H1 (cell line): ENCODE measurements at regions not wholly inside any gene's neighbourhood (a gene's known extent, or its start where the extent isn't known, plus 50 kb on each side); places are given as distances from the start of the nearest gene placed in this dataset.

Source experiments
- CTCF ChIA-PET: fragments of 300-600 bp; sonication (Branson Sonifier 250); formaldehyde crosslinking; loops from one replicate; lab custom pipeline; 2021; ENCODE audit not compliant: partially characterized antibody; lab: Charles Lee
- POLR2A ChIA-PET: fragments of 300-600 bp; sonication (Branson Sonifier 250); formaldehyde crosslinking; loops from one replicate; lab custom pipeline; 2021; ENCODE audit warnings: inconsistent platforms; ENCODE audit not compliant: partially characterized antibody; lab: Charles Lee
- DNase-seq, 2 experiments: peaks; one replicate each; pipeline versions ENCODE4 v3.0.0 to v3.0.0-alpha.2; 2010 to 2022; ENCODE audit warnings: low spot score in 2 of 2, low read depth in 1 of 2, mixed read lengths in 1 of 2
- FAIRE-seq: peaks from 2 replicates; lab custom pipeline; 2011; peaks lifted over from hg19 to GRCh38; lab: Jason Lieb, UNC
- H2AFZ ChIP-seq: 2 replicates; pipeline ENCODE4 v1.8.1; 2012; ENCODE audit warnings: low read length, inconsistent platforms
- H2AK5ac ChIP-seq: 2 replicates; pipeline ENCODE4 v1.6.1; 2013; ENCODE audit warnings: low read depth, low read length
- H2BK120ac ChIP-seq: replicated peaks from 2 replicates; pipeline ENCODE3; 2013; ENCODE audit warnings: low read depth, low read length, inconsistent platforms
- H2BK12ac ChIP-seq: 2 replicates; pipeline ENCODE4 v1.6.1; 2013; ENCODE audit warnings: low read depth, low read length
- H2BK15ac ChIP-seq: 2 replicates; pipeline ENCODE4 v1.6.1; 2013; ENCODE audit warnings: low read length
- H2BK20ac ChIP-seq: 2 replicates; pipeline ENCODE4 v1.6.1; 2013; ENCODE audit warnings: low read length
- H2BK5ac ChIP-seq: 2 replicates; pipeline ENCODE4 v1.6.1; 2013; ENCODE audit warnings: low read depth, low read length
- H3K14ac ChIP-seq: 2 replicates; pipeline ENCODE4 v1.6.1; 2013; ENCODE audit warnings: inconsistent platforms; ENCODE audit not compliant: insufficient read length
- H3K18ac ChIP-seq: 2 replicates; pipeline ENCODE4 v1.6.1; 2013; ENCODE audit warnings: low read length; ENCODE audit errors: extremely low read depth
- H3K23ac ChIP-seq: 2 replicates; pipeline ENCODE4 v1.6.1; 2013; ENCODE audit warnings: inconsistent platforms; ENCODE audit not compliant: insufficient read length
- H3K23me2 ChIP-seq: 2 replicates; pipeline ENCODE4 v1.6.1; 2013; ENCODE audit warnings: low read depth, low read length
- H3K27ac ChIP-seq: 2 replicates; pipeline ENCODE4 v1.6.1; 2011; ENCODE audit warnings: low read depth, low read length, inconsistent platforms
- H3K27me3 ChIP-seq, 4 experiments: replicated peaks in 1 of 4; 1 replicate in 1 of 4; 2 replicates in 3 of 4; pipeline versions ENCODE4 v1.6.1 to v1.8.1; 2011 to 2013; ENCODE audit warnings: low read length in 3 of 4, mild to moderate bottlenecking in 3 of 4, inconsistent platforms in 2 of 4, mixed read lengths in 2 of 4, moderate library complexity in 1 of 4; ENCODE audit not compliant: control insufficient read depth in 3 of 4, insufficient read depth in 3 of 4; ENCODE audit errors: extremely low read depth in 1 of 4
- H3K36me3 ChIP-seq, 4 experiments: 2 replicates each; pipeline versions ENCODE4 v1.6.1 to v1.8.1; 2011 to 2013; ENCODE audit warnings: mild to moderate bottlenecking in 4 of 4, low read length in 3 of 4, moderate library complexity in 2 of 4, control low read depth in 1 of 4, inconsistent platforms in 1 of 4; ENCODE audit not compliant: insufficient read depth in 4 of 4, control insufficient read depth in 2 of 4
- H3K4ac ChIP-seq: replicated peaks from 2 replicates; pipeline ENCODE3; 2013; ENCODE audit warnings: low read length, low read depth, mixed read lengths, inconsistent platforms; ENCODE audit not compliant: insufficient read length
- H3K4me1 ChIP-seq, 4 experiments: replicated peaks in 1 of 4; 1 replicate in 1 of 4; 2 replicates in 3 of 4; pipeline versions ENCODE4 v1.6.1 to v1.8.1; 2011 to 2013; ENCODE audit warnings: low read length in 3 of 4, inconsistent platforms in 2 of 4, mixed read lengths in 1 of 4; ENCODE audit not compliant: insufficient read depth in 4 of 4, control insufficient read depth in 3 of 4
- H3K4me2 ChIP-seq, 2 experiments: 2 replicates each; pipeline versions ENCODE4 v1.6.1 to v1.8.1; 2011 to 2013; ENCODE audit warnings: low read depth in 2 of 2, low read length in 2 of 2, control low read depth in 1 of 2, inconsistent platforms in 1 of 2, mild to moderate bottlenecking in 1 of 2; ENCODE audit not compliant: insufficient read depth in 1 of 2
- H3K4me3 ChIP-seq, 4 experiments: fragments of 200-600, 300-600 bp in 1 of 4; sonication (generic), shearing (Covaris generic), sonication (Bioruptor Twin) in 1 of 4; 2 replicates each; pipeline versions ENCODE4 v1.5.1 to v1.8.1; 2011 to 2016; ENCODE audit warnings: low read length in 4 of 4, low read depth in 3 of 4, control low read depth in 2 of 4, inconsistent platforms in 2 of 4, mild to moderate bottlenecking in 2 of 4, mixed read lengths in 1 of 4, moderate library complexity in 1 of 4; ENCODE audit not compliant: insufficient read depth in 2 of 4; ENCODE audit errors: extremely low read depth in 1 of 4
- H3K56ac ChIP-seq: replicated peaks from 2 replicates; pipeline ENCODE3; 2013; ENCODE audit warnings: low read depth, mild to moderate bottlenecking, mixed read lengths, low read length, inconsistent platforms; ENCODE audit not compliant: insufficient read length
- H3K79me1 ChIP-seq: 2 replicates; pipeline ENCODE4 v1.6.1; 2013; ENCODE audit warnings: low read depth, low read length, control low read depth
- H3K79me2 ChIP-seq, 2 experiments: 2 replicates each; pipeline versions ENCODE4 v1.6.1 to v1.8.1; 2012 to 2013; ENCODE audit warnings: low read length in 2 of 2, mild to moderate bottlenecking in 2 of 2, inconsistent platforms in 1 of 2; ENCODE audit not compliant: insufficient read depth in 2 of 2, control insufficient read depth in 1 of 2
- H3K9ac ChIP-seq, 4 experiments: replicated peaks in 1 of 4; 1 replicate in 1 of 4; 2 replicates in 3 of 4; pipeline versions ENCODE4 v1.6.1 to v1.8.1; 2011 to 2013; ENCODE audit warnings: low read depth in 3 of 4, low read length in 3 of 4, control low read depth in 2 of 4, mild to moderate bottlenecking in 2 of 4, moderate library complexity in 2 of 4, inconsistent platforms in 1 of 4; ENCODE audit errors: extremely low read depth in 1 of 4
- H3K9me3 ChIP-seq, 2 experiments: 2 replicates each; pipeline versions ENCODE4 v1.6.1 to v1.8.1; 2012 to 2013; ENCODE audit warnings: mild to moderate bottlenecking in 2 of 2, moderate library complexity in 2 of 2, control low read depth in 1 of 2, inconsistent platforms in 1 of 2, low read depth in 1 of 2, low read length in 1 of 2, mixed read lengths in 1 of 2; ENCODE audit not compliant: insufficient read depth in 2 of 2
- H4K20me1 ChIP-seq, 2 experiments: replicated peaks in 1 of 2; 2 replicates each; pipeline versions ENCODE3 to v1.8.1; 2011 to 2013; ENCODE audit warnings: inconsistent platforms in 2 of 2, low read length in 2 of 2, mild to moderate bottlenecking in 1 of 2; ENCODE audit not compliant: insufficient read depth in 2 of 2, control insufficient read depth in 1 of 2
- H4K5ac ChIP-seq: 2 replicates; pipeline ENCODE4 v1.6.1; 2013; ENCODE audit warnings: low read length, low read depth, mixed read lengths, inconsistent platforms; ENCODE audit not compliant: insufficient read length
- H4K8ac ChIP-seq: 2 replicates; pipeline ENCODE4 v1.8.0; 2013; ENCODE audit warnings: mild to moderate bottlenecking, moderate library complexity, low read length, inconsistent platforms; ENCODE audit not compliant: insufficient read depth; ENCODE audit errors: extremely low read depth
- H4K91ac ChIP-seq: replicated peaks from 2 replicates; pipeline ENCODE3; 2013; ENCODE audit warnings: low read length, mixed read lengths, inconsistent platforms; ENCODE audit not compliant: insufficient read length
- BACH1 ChIP-seq: IDR thresholded peaks from 2 replicates; pipeline ENCODE4 v1.6.1; 2012; ENCODE audit warnings: low read length, improper control_type of control experiment
- CBX5 ChIP-seq: fragments of 300-800, 300-1000 bp; sonication (generic); IDR thresholded peaks from 2 replicates; pipeline ENCODE4 v1.7.1; 2016; ENCODE audit warnings: antibody characterized with exemption, low read length, low read depth
- CHD1 ChIP-seq: IDR thresholded peaks from 2 replicates; pipeline ENCODE4 v1.6.1; 2012; ENCODE audit warnings: low read depth, low read length, improper control_type of control experiment
- CHD2 ChIP-seq: IDR thresholded peaks from 2 replicates; pipeline ENCODE4 v1.6.1; 2012; ENCODE audit warnings: low read length, improper control_type of control experiment
- FOSL1 ChIP-seq: IDR thresholded peaks from 2 replicates; pipeline ENCODE4 v1.6.1; 2011; ENCODE audit warnings: mild to moderate bottlenecking, low read depth, low read length, moderate library complexity; ENCODE audit not compliant: insufficient read depth
- GABPA ChIP-seq: IDR thresholded peaks from 2 replicates; pipeline ENCODE4 v1.6.1; 2011; ENCODE audit warnings: mild to moderate bottlenecking, low read length, moderate library complexity, borderline replicate concordance; ENCODE audit not compliant: insufficient read depth
- JUN ChIP-seq: IDR thresholded peaks from 2 replicates; pipeline ENCODE4 v1.6.1; 2011; ENCODE audit warnings: low read depth, mild to moderate bottlenecking, improper control_type of control experiment, low read length
- KDM1A ChIP-seq: fragments of 200-600, 300-600 bp; sonication (generic); IDR thresholded peaks from 2 replicates; pipeline ENCODE4 v1.7.1; 2016; ENCODE audit warnings: mild to moderate bottlenecking, low read length, borderline replicate concordance
- KDM4A ChIP-seq: IDR thresholded peaks from one replicate; pipeline ENCODE4 v1.7.1; 2012; ENCODE audit warnings: low read depth, mild to moderate bottlenecking, moderate library complexity, low read length, inconsistent platforms; ENCODE audit not compliant: severe bottlenecking
- KDM5A ChIP-seq: fragments of 200-600 bp; IDR thresholded peaks from 2 replicates; pipeline ENCODE4 v1.7.1; 2012; ENCODE audit warnings: mild to moderate bottlenecking, low read length, inconsistent platforms, mixed read lengths
- PHF8 ChIP-seq: fragments of 200-600 bp; sonication (generic); conservative IDR thresholded peaks from 2 replicates; pipeline ENCODE4 v1.7.1; 2012; ENCODE audit warnings: low read depth, mild to moderate bottlenecking, inconsistent platforms, low read length, moderate library complexity
- POU5F1 ChIP-seq: IDR thresholded peaks from 2 replicates; pipeline ENCODE4 v1.6.1; 2011; ENCODE audit warnings: low read depth, mild to moderate bottlenecking, low read length, moderate library complexity
- RBBP5 ChIP-seq: IDR thresholded peaks from 2 replicates; pipeline ENCODE4 v1.7.1; 2012; ENCODE audit warnings: low read depth, mild to moderate bottlenecking, inconsistent platforms, low read length, moderate library complexity, borderline replicate concordance
- RXRA ChIP-seq: IDR thresholded peaks from 2 replicates; pipeline ENCODE4 v1.6.1; 2011; ENCODE audit warnings: low read depth, mild to moderate bottlenecking, low read length, moderate library complexity; ENCODE audit not compliant: insufficient read depth
- SIN3A ChIP-seq, 2 experiments: IDR thresholded peaks in 1 of 2; conservative IDR thresholded peaks in 1 of 2; 2 replicates each; pipeline ENCODE4 v1.6.1; 2011 to 2012; ENCODE audit warnings: low read length in 2 of 2, improper control_type of control experiment in 1 of 2, low read depth in 1 of 2, mild to moderate bottlenecking in 1 of 2
- TAF7 ChIP-seq: optimal IDR thresholded peaks from 2 replicates; pipeline ENCODE3; 2011; ENCODE audit warnings: low read depth, mild to moderate bottlenecking, inconsistent platforms, low read length, moderate library complexity, borderline replicate concordance
- WGBS, 2 experiments: shearing (Covaris generic) in 1 of 2; methylation state at CpG; one replicate each; pipeline versions ENCODE4 v1.1.6 to v1.1.7; 2013 to 2015; ENCODE audit warnings: low lambda C conversion rate in 2 of 2, mixed read lengths in 2 of 2, inconsistent platforms in 1 of 2, low coverage in 1 of 2, missing lambda C conversion rate in 1 of 2; ENCODE audit not compliant: insufficient replicate concordance in 2 of 2, insufficient coverage in 1 of 2, insufficient read length in 1 of 2; ENCODE audit errors: extremely low coverage in 1 of 2, missing lambda C conversion rate in 1 of 2; 5-methylcytosine and 5-hydroxymethylcytosine counted together

- no peak overlapping the region for H4K5ac ChIP-seq
- H2AK5ac ChIP-seq: no peak overlapping the region
- no peaks in the 10 kb centered on the region for H3K4me1 ChIP-seq
- no peaks in the 10 kb centered on the region for H3K9me3 ChIP-seq
- H3K14ac ChIP-seq: no peak overlapping the region
- no peak overlapping the region for H3K18ac ChIP-seq
- no peak overlapping the region for H3K4me3 ChIP-seq
- no peak overlapping the region for H3K4me2 ChIP-seq
- H3K36me3 ChIP-seq: no peaks in the 10 kb centered on the region
- H3K79me1 ChIP-seq: no peaks in the 10 kb centered on the region
- no peak overlapping the region for H2BK15ac ChIP-seq
- H3K79me2 ChIP-seq: no peaks in the 10 kb centered on the region
- ChIA-PET CTCF (no interaction called here), POLR2A (no interaction called here)
- no peaks in the 10 kb centered on the region for H3K23me2 ChIP-seq
- WGBS, 2 experiments: 90% methylated on average over 3 of the region's 3 CpGs; no CpG with 5 or more reads in 1 of the 2 experiments
- no peak overlapping the region for H2BK120ac ChIP-seq
- no peak overlapping the region for H3K9ac ChIP-seq
- no peaks in the 10 kb centered on the region for H3K27me3 ChIP-seq
- H3K27ac ChIP-seq: no peak overlapping the region
- no peak overlapping the region for H2AFZ ChIP-seq
- H3K4ac ChIP-seq: no peak overlapping the region
- H3K56ac ChIP-seq: no peak overlapping the region
- no peak overlapping the region for H3K23ac ChIP-seq
- no peak overlapping the region for H4K8ac ChIP-seq
- DNase-seq (no peak), FAIRE-seq (no peak)
- no peak overlapping the region for H2BK20ac ChIP-seq
- no peak overlapping the region for H2BK12ac ChIP-seq
- H4K91ac ChIP-seq: no peak overlapping the region
- no peaks in the 10 kb centered on the region for H4K20me1 ChIP-seq
- no peak overlapping the region for H2BK5ac ChIP-seq
- TF ChIP-seq PHF8: no peak
- no peak for TF ChIP-seq CHD2
- TF ChIP-seq JUN: no peak
- TF ChIP-seq CBX5: no peak
- no peak for TF ChIP-seq POU5F1
- no peak for TF ChIP-seq KDM1A
- no peak for TF ChIP-seq FOSL1
- TF ChIP-seq GABPA: no peak
- TF ChIP-seq KDM4A: no peak
- TF ChIP-seq SIN3A (conservative IDR thresholded peaks at IDR 0.05 in 1 of 2, IDR thresholded peaks at IDR 0.05 in 1 of 2; ENCODE audit: low read depth in 1 of 2, low read length in 2 of 2): no peak
- no peak for TF ChIP-seq TAF7
- TF ChIP-seq KDM5A: no peak
- TF ChIP-seq RBBP5: no peak
- TF ChIP-seq CHD1: no peak
- no peak for TF ChIP-seq RXRA
- TF ChIP-seq BACH1: no peak
Observed at GRCh38 chr7:79933144-79933543, 201.5 kb upstream of the GNAI1 start.
